Sciatic nerve (tissue), 2 donors: ENCODE measurements at regions not wholly inside any gene's neighbourhood (a gene's known extent, or its start where the extent isn't known, plus 50 kb on each side); places are given as distances from the start of the nearest gene placed in this dataset.

ENCODE experiments used
- ATAC-seq: fragments of 200-7000 bp; cut with Tn5 transposase; one replicate; pipeline ENCODE4 v1.9.1; 2020; ENCODE audit warnings: mild to moderate bottlenecking, moderate library complexity
- DNase-seq: peaks from one replicate; pipeline ENCODE4 v3.0.0-alpha.2; 2020; ENCODE audit warnings: low spot score
- intact Hi-C: fragments of 100-400 bp; cut with DNase I; formaldehyde crosslinking; loops from one replicate; pipeline ENCODE4 v1.14.2; 2022
- donor health status: DM: no; HTN: no; CAD: no.
- donor health status: DM: no; HTN: no; CAD: no.

DNA sequence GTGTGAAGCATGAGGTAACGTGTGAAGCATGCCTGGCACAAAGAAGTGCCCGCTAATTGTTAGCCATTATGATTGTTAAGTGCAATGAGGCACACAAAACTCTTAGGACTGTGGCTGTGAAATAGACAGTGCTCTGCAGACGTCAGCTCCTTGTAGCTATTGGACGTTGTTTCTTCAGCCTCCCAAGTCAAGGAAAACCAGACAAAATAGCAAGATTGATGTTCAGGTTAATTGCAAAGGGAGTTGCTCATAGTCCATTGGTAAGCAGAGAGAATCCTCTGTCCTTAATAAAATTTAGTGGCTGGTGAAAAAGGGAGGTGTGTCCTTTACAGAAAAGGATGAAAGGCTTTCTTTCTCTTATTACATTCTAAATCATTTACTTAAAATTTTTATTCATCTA, 54.6 kb upstream of the MBP start:
- ATAC-seq (no peak), DNase-seq (no peak)
- intact Hi-C loops: no loop called here

DNA sequence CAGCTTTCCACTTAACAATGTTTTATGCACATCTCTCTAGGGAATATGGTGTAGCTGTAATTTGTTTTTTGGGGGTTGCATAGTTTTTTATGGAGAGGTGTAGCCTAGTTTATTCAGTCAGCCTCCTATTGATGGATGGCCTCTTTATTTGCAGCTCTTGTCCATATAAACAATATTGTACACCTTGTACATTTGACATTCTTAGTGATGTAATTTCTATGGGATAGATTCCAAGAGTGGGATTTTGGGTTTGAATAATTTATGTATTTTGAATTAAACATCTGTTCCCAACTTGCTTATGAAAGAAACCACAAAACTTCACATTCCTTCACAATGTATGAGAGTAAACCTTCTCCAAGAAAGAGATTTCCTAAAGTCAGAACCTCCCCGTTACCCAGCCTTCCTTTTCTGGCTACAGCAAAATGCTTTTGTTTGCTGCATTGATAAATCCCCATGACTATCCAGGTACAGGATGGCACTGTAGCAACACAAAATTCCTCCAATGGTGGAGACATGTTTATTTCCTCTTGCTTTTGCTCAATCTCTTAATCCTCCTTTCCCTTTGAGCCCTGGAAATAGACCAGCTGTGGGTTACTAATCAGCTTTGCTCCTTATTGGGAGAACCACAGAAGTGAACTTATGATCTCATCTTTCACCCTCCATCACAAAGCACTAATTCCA, 58.4 kb upstream of the GALR1 start:
- DNase-seq: no peak
- intact Hi-C loops: no loop called here
- no peak for ATAC-seq

DNA sequence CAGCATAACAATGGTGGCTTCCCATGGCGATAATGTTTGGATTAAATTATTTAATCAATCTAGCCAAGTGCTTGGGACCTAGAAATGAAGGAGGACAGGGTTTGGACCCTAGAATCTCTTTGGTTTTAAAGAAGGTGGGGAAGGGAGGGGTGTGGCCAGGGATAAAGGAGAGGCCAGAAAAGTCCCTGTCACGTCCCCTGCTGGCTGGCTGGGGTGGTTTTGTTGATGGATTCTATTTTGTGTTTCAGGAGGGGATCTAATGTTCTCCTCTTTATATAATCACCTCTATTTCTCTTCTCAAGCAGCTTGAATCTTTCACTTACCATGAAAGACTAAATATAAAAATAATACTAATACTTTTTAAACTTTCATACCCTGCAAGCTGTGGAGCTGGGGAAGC, 52.6 kb upstream of the GALR1 start:
- ATAC-seq (no peak), DNase-seq (no peak)
- intact Hi-C loops: no loop called here

- ATAC-seq: no peak
- DNase-seq: no peak
- intact Hi-C loops: no loop called here
These were observed 51.0 kb upstream of the GALR1 start for GRCh38 chr18:77198663-77199062.

- no peak for DNase-seq
- intact Hi-C loops: loop anchor here (10.0 kb wide), 1 partner anchor 105 kb away; no protein-coding TSS in a partner anchor
- no peak for ATAC-seq
These were observed 49.9 kb upstream of the GALR1 start for GRCh38 chr18:77199707-77200106.
